Spleen (tissue), 7 donors: ENCODE measurements at regions not wholly inside any gene's neighbourhood (a gene's known extent, or its start where the extent isn't known, plus 50 kb on each side); places are given as distances from the start of the nearest gene placed in this dataset.

Experiments
- POLR2A ChIP-seq, 3 donors: fragments of 450-650 bp; IDR thresholded peaks; one replicate each; pipeline ENCODE4 v1.5.1; 2017; ENCODE audit warnings: antibody characterized with exemption in 3 of 3, mild to moderate bottlenecking in 1 of 3
- TF ChIP-seq, protein P1 (sequence below), 11 experiments: fragments of 200-600 bp in 7 of 11; fragments of 450-650 bp in 4 of 11; sonication (generic) in 4 of 11; IDR thresholded peaks in 8 of 11; conservative IDR thresholded peaks in 3 of 11; 1 replicate in 7 of 11; 2 replicates in 4 of 11; pipeline versions ENCODE4 v1.4.0 to v1.8.0; 2016 to 2021; ENCODE audit warnings: antibody characterized with exemption in 11 of 11, inconsistent platforms in 4 of 11, mild to moderate bottlenecking in 1 of 11
- donor health status: DM: no; HTN: no; CAD: no; lungs with moderate emphysema.
- donor health status: DM: no; HTN: no; CAD: no.
- donor health status: DM: no; HTN: no; CAD: no.

DNA sequence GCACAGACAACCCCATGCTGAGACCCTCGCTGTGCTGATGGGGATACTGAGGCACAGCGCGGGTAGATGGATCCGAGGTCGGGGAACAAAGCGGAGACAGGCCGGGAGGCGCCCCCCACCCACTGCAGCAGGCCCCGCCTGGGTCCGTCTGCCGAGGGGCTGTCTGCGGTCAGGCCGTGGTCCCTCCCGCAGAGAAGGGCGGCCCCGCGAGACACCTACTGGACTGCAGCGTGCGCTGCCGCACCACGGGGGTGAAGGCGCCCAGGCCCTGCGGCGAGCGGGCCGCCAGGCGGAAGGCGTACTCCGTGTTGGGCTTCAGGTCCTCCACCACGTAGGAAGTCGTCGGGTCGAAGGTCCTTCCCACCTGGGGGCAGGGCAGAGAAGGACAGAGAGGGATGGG lies 101.9 kb downstream of the PTPRS start:
- TF ChIP-seq, protein P1, sequence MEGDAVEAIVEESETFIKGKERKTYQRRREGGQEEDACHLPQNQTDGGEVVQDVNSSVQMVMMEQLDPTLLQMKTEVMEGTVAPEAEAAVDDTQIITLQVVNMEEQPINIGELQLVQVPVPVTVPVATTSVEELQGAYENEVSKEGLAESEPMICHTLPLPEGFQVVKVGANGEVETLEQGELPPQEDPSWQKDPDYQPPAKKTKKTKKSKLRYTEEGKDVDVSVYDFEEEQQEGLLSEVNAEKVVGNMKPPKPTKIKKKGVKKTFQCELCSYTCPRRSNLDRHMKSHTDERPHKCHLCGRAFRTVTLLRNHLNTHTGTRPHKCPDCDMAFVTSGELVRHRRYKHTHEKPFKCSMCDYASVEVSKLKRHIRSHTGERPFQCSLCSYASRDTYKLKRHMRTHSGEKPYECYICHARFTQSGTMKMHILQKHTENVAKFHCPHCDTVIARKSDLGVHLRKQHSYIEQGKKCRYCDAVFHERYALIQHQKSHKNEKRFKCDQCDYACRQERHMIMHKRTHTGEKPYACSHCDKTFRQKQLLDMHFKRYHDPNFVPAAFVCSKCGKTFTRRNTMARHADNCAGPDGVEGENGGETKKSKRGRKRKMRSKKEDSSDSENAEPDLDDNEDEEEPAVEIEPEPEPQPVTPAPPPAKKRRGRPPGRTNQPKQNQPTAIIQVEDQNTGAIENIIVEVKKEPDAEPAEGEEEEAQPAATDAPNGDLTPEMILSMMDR (IDR thresholded peaks at IDR 0.05 in 8 of 11, conservative IDR thresholded peaks at IDR 0.05 in 3 of 11), result no peak
- TF ChIP-seq POLR2A (IDR thresholded peaks at IDR 0.05), result no peak
